ENCODE measurements at regions not wholly inside any gene's neighbourhood (a gene's known extent, or its start where the extent isn't known, plus 50 kb on each side); places are given as distances from the start of the nearest gene placed in this dataset.

- TF ChIP-seq, protein P1, sequence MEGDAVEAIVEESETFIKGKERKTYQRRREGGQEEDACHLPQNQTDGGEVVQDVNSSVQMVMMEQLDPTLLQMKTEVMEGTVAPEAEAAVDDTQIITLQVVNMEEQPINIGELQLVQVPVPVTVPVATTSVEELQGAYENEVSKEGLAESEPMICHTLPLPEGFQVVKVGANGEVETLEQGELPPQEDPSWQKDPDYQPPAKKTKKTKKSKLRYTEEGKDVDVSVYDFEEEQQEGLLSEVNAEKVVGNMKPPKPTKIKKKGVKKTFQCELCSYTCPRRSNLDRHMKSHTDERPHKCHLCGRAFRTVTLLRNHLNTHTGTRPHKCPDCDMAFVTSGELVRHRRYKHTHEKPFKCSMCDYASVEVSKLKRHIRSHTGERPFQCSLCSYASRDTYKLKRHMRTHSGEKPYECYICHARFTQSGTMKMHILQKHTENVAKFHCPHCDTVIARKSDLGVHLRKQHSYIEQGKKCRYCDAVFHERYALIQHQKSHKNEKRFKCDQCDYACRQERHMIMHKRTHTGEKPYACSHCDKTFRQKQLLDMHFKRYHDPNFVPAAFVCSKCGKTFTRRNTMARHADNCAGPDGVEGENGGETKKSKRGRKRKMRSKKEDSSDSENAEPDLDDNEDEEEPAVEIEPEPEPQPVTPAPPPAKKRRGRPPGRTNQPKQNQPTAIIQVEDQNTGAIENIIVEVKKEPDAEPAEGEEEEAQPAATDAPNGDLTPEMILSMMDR (IDR thresholded peaks at IDR 0.05) = no peak
- TF ChIP-seq POLR2A (IDR thresholded peaks at IDR 0.05) = no peak
Measured at GRCh38 chr18:76075777-76076176, 419.3 kb downstream of the ZNF516 start.
